ENCODE measurements at regions not wholly inside any gene's neighbourhood (a gene's known extent, or its start where the extent isn't known, plus 50 kb on each side); places are given as distances from the start of the nearest gene placed in this dataset.

DNA sequence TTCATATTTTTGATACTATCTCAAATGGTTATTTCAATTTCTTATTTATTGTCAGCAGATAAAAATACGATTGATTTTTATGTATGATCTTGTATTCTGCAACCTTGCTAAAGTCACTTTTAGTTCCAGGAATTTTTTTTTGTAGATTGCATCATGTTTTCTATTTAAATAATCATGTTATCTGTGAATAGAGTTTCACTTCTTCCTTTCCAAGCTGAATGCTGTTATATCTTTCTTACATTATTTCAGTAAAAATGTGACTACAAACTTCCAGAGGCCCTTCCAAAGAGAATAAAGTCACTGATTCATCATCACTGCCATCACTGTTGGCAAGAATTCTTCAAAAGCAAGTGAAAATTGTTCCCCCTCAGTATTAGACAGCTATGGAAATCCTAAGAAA, 104.7 kb upstream of the RAP1B start:
- DNase-seq (ENCODE audit: low read depth in 2 of 3, low spot score in 1 of 3), result no peak

DNA sequence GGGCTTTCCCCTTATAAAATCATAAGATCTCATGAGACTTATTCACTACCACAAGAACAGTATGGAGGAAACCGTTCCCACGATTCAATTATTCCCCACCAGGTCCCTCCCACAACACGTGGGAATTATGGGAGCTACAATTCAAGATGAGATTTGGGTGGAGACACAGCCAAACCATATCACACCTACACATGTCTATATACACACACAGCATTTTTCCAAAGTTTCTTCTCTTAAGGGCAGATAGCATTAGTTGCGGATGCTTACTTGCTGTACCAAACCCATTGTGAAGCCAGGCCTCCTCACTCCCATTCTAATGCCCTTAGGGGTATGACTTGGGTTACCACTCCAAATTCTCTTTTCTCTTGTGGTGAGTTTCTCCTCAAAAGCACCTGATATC, 104.1 kb upstream of the RAP1B start:
- no peak for DNase-seq (ENCODE audit: low read depth in 2 of 3, low spot score in 1 of 3)

DNA sequence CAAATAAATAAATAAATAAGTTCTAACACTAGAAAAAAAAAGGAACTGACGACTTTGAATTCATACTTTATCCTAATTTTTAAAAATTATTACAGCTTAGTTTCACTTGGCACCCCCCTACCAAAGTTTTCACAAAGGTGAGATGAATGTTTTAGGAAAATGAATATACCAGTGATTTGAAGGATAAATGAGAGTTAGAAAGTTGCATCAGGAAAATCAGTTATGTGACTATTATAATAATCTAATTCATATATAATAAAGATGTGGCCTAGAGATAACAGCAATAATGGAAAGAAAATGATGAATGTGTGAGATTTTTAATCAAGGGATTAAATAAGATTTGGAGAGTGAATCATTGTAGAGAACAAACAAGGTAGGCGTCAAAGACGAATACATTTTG, 103.0 kb upstream of the RAP1B start:
- no peak for DNase-seq (ENCODE audit: low read depth in 2 of 3, low spot score in 1 of 3)

DNA sequence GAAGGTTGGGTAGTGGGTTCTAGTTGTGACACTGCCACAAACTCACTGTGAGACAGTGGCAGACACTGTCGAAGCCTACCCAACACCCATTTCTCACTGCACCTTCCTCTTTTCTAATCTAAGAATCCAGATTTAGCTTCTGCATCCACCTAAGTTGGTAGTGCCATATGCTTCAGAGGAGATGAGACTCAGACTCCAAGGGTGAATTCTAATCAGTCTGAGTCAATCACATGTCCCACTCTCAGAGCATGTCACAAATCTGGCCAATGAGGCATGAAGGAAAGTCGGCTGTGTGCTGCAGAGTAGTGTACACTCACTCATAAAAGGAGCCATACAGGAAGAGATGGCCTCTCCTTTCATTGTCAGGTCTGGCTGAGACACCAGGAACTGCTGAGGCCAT, 102.1 kb upstream of the RAP1B start:
- no peak for DNase-seq (ENCODE audit: low read depth in 2 of 3, low spot score in 1 of 3)

DNA sequence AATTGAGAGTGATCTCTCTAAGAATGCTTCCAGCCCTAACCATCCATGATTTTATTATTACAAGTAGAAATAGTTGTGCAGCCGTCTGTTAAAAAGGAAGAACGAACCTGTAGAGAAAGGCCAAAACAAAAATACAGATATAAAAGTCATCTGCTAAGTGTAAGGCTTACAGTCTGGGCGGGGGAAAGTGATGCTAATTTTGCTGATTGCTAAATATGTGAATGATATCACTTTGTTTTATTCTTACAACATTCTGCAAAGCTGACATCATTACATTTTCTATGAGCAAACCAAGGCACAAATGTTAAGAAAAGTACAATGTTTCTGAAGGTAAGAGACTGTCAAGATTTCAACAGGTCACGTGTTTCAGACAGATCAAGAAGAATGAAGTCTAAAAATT, 101.5 kb upstream of the RAP1B start:
- DNase-seq (ENCODE audit: low read depth in 2 of 3, low spot score in 1 of 3), result no peak

DNA sequence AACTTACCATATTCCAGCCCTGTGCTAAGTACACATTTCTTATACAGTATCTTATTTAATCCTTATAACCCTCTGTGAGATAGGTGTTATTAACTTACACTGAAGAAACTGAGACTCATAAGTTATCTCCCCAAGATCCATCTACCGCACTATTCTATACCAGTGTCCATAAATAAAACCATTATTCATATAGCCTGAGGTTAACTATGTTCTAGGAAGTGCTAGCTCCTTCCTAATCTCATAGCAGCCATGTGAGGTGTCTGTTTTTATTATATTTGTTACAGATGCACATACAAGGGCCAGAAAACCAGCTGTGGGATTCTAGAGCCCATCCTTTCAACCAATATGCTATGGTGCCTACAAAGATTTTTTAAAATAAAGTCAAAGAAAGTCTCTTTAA, 100.3 kb upstream of the RAP1B start:
- no peak for DNase-seq (ENCODE audit: low read depth in 2 of 3, low spot score in 1 of 3)

DNA sequence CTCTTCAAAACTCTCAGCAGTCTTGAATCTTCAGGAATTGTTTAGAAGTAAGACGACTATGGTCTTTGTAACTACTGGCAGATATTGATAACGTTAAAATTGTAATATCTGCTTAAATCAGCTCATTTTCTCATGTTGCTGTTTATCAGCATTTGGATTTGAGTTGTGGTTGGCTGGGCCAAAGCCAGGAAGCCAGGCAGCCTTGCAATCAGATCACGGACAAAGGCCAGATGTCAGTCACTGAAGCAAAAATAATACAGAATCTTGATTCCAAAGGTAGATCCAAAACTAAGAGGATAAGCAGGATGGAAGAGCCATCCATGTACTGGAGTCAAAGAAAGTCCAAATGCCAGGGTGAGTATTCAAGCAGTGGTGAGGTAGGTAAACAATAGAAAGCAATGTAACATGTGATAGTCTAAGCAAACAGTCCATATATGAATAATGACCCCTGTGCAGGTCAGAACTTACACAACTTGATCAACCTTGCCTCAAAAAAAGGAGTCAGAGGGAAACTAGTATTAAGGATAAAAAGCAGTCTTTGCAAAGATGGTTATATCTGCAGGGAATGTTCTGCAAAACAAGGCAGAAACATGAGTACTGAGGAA, 95.8 kb upstream of the RAP1B start:
- DNase-seq (ENCODE audit: low read depth in 2 of 3, low spot score in 1 of 3), result no peak

DNA sequence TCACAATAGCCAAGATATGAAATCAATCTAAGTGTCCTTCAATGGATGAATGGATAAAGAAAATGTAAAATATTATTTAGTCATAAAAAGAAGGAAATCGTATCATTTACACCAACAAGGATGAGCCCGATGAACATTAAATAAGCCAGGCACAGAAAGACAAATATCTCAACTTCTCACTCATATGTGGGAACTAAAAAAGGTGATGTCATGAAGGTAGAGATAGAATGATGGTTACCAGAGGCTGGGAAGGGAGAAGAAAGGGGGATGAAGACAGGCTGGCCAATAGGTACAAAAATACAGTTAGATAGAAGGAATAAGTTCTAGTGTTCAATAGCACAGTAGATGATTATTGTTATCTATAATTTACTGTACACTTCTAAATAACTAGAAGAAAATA, 94.9 kb upstream of the RAP1B start:
- DNase-seq (ENCODE audit: low read depth in 2 of 3, low spot score in 1 of 3), result no peak

DNA sequence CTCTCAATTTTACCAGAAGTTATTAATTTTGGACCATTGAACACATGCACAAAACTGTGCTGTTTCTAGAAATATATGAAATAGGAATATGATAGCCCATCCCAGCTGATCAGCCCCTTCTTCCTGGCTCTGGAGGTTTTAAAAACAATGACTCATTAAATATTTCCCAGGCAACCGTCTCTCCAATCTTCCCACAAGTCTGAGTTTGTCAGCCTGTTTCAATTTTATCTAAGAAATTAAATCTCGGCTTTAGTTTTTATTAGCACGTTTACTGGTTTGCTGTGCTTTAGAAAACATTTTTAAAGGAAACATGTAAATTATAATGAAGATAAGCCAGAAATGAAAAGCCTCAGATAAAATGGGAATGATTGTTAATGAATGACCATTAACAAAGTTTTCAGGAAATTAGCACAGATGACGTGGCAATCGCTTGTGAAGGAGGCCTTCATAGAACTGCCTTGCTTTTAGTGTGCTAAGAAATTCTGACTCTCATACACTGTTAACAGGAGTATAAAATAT, 89.3 kb upstream of the RAP1B start:
- no peak for DNase-seq (ENCODE audit: low read depth in 2 of 3, low spot score in 1 of 3)

DNA sequence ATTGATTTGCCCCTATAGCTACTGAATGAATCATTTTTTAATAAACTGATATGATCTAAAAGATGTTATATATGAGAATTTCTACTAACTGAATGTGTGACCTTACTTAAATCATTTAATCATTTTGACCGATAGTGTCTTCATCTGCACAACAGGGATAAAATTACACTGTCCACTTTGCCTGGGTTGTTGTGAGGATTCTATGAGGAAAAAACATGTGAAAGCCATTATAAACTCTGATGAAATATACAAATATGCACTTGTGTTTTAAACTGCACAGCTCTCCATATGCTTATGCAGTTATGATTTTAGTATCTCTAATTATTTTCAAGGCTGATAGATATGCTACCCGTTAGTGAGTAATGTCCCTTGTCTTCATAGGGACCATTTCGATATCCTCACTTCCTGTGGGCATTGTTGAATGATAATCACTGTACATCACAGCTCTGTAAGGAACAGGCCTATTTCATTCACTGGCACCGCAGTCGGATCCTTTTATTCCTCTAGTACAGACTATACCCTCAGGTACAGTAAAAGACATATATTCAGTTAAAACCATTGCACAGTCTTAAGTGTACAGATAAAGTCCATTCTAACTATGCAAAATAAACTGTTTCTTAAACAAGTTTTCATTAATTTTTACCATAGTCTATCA, 88.7 kb upstream of the RAP1B start:
- no peak for DNase-seq (ENCODE audit: low read depth in 2 of 3, low spot score in 1 of 3)

DNA sequence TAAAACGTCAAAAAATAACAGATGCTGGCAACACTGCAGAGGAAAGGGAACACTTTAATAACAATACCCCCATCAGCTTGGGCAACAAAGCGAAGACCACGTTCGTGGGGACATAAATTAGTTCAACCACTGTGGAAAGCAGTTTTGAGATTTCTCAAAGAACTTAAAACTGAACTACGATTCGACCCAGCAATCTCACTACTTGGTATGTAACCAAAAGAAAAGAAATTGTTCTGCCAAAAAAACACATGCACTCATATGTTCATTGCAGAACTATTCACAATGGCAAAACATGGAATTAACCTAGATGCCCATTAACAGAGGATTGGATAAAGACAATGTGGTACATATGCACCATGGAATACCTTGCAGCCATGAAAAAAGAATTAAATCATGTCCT, 81.2 kb upstream of the RAP1B start:
- DNase-seq (ENCODE audit: low read depth in 2 of 3, low spot score in 1 of 3), result no peak

DNA sequence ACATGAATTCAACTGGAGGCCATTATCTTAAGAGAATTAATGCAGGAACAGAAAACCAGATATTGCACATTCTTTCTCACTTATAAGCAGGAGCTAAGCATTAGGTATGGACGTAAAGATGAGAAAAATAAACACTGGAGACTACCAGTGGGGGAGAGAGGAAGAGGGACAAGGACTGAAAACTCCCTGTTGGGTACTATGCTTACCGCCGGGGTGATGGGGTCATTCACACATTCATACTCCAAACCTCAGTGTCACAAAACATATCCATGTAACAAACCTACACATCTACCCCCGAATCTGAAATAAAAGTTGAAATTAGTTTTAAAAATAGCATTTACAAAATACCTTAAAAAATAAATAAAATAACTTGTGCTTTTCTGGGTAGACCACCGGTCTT, 80.8 kb upstream of the RAP1B start:
- DNase-seq (ENCODE audit: low read depth in 2 of 3, low spot score in 1 of 3), result no peak

DNA sequence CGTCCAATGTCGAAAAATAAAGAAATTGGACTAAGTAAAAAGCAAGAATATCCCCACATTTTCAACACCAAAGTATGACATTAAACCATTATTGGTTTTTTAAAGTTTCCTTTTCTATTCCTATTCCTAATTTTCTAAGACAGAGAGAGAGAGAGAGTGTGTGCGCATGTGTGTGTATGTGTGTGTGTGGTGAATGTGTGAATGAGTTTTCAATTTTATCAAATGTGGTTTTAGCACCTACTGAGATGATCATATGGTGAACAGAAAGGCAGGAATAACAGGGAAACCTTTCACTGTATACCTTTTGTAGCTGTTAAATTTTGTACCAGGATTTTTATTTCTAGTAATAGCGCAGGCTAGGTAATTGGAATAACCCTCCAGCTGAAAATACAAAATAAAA, 80.4 kb upstream of the RAP1B start:
- DNase-seq (ENCODE audit: low read depth in 2 of 3, low spot score in 1 of 3), result no peak

DNA sequence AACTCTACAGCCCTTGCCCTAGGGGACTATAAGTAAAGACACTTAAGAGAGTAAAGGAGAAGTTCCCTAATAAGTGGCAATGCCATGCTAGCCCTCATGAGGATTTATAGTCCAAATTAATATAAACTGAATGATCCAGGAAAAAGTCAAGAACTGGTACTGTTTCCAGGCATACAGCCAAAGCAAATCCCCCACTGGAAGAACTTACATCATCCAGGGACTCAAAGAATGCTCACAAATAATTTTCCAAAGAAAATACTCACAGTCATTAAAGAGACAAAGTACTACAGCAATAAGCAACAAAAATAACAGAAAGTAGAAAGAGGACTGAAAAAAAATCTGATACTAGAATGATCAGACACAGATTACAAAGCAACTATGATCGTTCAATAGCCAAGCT, 79.7 kb upstream of the RAP1B start:
- no peak for DNase-seq (ENCODE audit: low read depth in 2 of 3, low spot score in 1 of 3)

DNA sequence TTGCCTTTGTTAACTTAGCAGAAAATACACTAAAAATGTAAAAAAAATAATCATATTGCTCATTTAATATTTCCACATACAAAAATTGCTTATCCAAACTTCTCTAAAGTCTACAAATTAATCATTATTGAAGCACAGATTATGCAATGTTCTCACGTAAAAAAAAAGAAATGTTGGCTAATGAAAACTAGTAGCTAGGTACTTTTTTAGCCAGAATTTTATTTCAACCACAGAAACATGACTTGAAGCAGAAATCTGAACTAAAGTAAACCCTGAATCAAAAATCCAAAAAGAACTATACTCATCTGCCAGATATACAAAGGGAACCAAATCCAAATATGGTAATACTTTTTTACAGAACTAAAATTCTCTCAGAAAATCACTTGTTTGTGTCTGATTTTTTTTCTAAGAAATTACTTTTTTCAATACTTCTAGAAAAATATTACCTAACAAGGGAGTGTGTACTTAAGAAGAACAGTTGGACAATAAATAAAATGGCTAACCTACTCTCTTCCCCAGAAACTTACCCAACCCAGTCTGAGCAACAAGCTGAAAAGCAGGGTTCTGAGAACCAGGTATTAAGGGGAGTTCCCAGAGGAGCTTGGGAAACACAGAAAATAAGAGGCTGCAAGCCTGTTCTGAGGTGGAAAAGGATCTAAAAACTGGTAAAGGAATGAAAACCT, 78.4 kb upstream of the RAP1B start:
- no peak for DNase-seq (ENCODE audit: low read depth in 2 of 3, low spot score in 1 of 3)

DNA sequence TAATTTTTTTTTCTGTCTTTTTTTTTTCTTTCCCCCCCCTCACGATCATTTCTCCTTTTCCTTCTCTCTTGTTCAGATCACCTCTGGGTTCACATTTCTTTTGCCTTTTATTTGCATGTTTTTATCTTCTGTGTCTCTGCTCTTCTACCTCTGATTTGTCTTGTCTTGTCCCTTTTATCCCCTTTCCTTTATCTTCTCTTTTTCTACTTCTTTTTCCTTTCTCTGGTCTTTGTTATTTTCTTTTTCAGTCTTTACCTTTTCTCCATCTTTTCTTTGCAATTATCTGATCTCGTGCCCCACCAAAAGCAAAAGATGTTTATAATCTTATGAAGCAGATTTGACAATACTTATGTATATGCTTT, 77.8 kb upstream of the RAP1B start:
- DNase-seq (ENCODE audit: low read depth in 2 of 3, low spot score in 1 of 3), result no peak

DNA sequence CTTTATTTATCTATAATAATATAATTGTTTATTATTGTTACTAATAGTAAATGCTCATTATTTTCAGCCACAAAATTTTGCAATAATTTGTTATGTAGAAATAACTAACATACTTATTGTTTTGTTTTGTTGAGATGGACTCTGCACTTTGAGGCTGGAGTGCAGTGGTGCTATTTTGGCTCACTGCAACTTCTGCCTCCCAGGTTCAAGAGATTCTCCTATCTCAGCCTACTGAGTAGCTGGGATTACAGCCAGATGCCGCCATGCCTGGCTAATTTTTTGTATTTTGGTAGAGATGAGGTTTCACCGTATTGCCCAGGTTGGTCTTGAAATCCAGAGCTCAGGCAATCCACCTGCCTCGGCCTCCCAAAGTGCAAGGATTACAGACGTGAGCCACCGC, 76.6 kb upstream of the RAP1B start:
- no peak for DNase-seq (ENCODE audit: low read depth in 2 of 3, low spot score in 1 of 3)

DNA sequence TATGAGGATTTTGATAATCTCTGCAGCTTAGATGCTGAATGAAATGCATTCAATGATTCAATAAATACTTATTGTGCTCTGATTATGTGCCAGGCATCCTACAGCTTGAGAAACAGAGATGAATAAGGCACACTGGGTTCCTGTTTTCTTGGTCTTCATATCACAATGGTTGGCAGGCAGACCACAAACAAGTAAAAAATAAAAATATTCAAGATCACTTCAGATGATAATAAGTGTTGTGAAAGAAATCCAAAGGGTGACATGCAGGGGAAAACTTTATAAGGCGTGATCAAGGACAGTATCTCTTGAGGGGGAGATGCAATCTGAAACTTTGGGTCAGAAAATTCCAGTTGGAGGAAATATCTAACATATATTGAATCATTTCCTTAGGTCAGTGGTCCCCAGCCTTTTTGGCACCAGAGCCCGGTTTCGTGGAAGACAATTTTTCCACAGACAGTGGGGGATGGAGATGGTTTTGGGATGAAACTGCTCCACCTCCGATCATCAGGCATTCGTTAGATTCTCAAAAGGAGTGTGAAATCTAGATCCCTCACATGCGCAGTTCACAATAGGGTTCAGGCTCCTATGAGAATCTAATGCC, 73.7 kb upstream of the RAP1B start:
- no peak for DNase-seq (ENCODE audit: low read depth in 2 of 3, low spot score in 1 of 3)

DNA sequence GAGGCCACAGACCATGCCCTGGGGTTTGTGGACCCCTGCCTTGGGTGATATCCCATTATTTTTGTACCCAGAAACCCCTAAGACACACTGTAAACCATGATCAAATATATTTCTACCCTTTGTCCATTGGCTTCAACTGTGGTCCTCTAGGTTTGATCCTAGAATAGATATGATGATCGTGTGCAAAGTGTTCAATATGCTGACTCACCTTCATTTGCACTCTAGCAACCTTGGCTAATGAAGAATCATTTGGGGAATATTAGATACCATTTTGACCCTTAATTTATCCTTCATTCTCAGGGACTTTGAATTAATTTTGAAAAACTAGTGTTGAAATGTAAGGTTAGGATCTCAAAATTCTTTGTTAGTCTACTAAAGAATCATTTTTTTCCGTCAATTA, 73.1 kb upstream of the RAP1B start:
- DNase-seq (ENCODE audit: low read depth in 2 of 3, low spot score in 1 of 3), result no peak

DNA sequence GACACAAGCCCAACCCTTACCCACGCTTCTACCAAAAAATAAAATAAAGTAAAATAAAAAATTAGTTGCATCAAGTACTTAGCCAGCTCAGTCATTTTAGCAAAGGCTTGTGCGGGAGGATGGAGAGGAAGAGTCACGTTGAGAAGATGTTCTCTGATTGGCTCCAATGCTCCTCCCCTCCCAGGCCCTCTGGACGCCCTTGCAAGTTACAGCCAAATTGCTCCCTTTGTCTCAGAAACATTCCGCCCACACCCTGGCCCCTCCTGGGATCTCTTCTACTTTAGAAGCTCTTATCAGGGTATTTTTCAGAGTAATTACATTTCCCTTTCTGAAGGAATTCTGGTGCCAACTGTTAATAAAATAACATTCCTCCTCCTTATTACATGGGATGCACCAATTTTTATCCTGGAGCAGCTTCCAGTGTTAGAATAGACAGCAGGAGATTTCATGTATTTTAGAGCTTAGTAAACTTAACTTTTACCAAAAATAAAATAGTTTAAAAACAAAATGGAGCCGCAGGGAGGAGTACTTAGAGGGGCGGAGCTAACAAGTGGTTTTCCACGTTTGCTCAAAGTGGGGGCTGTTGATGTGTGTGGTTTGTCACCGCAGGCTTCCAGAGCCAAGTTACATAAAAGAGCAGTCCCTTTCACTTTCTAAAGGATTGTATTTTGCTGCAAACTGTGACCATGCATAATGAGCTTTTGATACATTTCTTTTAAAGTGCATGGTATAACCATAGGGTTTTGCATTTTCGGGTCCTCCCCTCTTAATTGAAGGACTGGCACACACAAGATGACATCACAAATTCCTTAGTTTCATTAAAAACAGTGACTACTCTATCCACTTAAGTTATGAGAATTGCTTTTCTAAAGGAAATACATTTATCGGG, 71.7 kb upstream of the RAP1B start:
- peak; percentile 19 to 41 (median 28) for DNase-seq (ENCODE audit: low read depth in 2 of 3, low spot score in 1 of 3)

DNA sequence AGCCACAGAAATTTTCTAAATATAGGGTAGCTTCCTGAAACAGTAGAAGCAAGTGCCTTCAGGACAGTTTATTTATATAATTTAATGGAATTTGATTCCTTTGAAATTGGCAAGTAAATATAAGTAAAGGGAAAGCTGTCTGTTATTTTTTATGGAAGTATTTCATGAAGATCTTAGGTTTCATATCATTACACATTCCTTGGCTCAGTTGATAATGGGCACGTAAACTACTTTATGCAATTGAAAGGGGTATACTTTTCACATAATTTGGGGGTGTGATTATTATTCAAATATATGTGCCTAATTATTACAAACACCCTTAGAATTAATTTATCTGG, 71.1 kb upstream of the RAP1B start:
- no peak for DNase-seq (ENCODE audit: low read depth in 2 of 3, low spot score in 1 of 3)

Measured in stimulated activated CD4-positive, alpha-beta T cell treated with anti-CD3 and anti-CD28 coated beads, Interleukin-12 subunit alpha, Interleukin-12 subunit beta, amount 100 ng/mL, for 48 hours (primary cell).